ENCODE measurements at regions not wholly inside any gene's neighbourhood (a gene's known extent, or its start where the extent isn't known, plus 50 kb on each side); places are given as distances from the start of the nearest gene placed in this dataset.

DNA sequence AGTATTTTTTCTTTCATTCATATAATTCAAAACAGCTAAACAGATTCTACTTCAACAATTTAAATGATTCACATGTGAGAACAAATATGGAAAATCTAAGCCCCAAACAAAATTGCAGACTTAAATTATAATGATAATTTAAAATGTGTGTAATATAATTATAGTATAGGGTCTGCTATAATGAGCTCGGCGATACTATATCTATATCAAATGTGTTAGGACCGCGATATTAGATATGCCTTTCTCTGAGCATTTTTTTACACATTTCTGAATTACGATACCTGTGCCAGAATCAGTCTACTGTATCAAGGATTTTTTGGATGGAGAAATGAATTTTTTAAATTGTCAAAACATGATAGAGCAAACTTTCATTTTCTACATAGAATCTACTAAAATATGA is 808.8 kb upstream of the POU3F3 start:
- TF ChIP-seq CTCF (tag by site-specific recombination; IDR thresholded peaks at IDR 0.05) (no peak), ZNF274 (IDR thresholded peaks at IDR 0.05; ENCODE audit: low read length) (no peak), ZNF274 (tag by site-specific recombination; IDR thresholded peaks at IDR 0.05; ENCODE audit: borderline replicate concordance) (no peak), ATF2 (tag by site-specific recombination; IDR thresholded peaks at IDR 0.05; ENCODE audit: low read depth) (no peak), ZNF624 (tag by site-specific recombination; IDR thresholded peaks at IDR 0.05) (no peak), ZNF513 (tag by site-specific recombination; IDR thresholded peaks at IDR 0.05) (no peak), ZNF558 (tag by site-specific recombination; IDR thresholded peaks at IDR 0.05) (no peak), ZNF518A (tag by site-specific recombination; conservative IDR thresholded peaks at IDR 0.05; ENCODE audit: low read depth) (no peak), ZNF571 (tag by site-specific recombination; IDR thresholded peaks at IDR 0.05) (no peak)
- TF ChIP-seq, protein P1, sequence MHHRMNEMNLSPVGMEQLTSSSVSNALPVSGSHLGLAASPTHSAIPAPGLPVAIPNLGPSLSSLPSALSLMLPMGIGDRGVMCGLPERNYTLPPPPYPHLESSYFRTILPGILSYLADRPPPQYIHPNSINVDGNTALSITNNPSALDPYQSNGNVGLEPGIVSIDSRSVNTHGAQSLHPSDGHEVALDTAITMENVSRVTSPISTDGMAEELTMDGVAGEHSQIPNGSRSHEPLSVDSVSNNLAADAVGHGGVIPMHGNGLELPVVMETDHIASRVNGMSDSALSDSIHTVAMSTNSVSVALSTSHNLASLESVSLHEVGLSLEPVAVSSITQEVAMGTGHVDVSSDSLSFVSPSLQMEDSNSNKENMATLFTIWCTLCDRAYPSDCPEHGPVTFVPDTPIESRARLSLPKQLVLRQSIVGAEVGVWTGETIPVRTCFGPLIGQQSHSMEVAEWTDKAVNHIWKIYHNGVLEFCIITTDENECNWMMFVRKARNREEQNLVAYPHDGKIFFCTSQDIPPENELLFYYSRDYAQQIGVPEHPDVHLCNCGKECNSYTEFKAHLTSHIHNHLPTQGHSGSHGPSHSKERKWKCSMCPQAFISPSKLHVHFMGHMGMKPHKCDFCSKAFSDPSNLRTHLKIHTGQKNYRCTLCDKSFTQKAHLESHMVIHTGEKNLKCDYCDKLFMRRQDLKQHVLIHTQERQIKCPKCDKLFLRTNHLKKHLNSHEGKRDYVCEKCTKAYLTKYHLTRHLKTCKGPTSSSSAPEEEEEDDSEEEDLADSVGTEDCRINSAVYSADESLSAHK (tag by site-specific recombination; IDR thresholded peaks at IDR 0.05) = no peak
- TF ChIP-seq, protein P2, sequence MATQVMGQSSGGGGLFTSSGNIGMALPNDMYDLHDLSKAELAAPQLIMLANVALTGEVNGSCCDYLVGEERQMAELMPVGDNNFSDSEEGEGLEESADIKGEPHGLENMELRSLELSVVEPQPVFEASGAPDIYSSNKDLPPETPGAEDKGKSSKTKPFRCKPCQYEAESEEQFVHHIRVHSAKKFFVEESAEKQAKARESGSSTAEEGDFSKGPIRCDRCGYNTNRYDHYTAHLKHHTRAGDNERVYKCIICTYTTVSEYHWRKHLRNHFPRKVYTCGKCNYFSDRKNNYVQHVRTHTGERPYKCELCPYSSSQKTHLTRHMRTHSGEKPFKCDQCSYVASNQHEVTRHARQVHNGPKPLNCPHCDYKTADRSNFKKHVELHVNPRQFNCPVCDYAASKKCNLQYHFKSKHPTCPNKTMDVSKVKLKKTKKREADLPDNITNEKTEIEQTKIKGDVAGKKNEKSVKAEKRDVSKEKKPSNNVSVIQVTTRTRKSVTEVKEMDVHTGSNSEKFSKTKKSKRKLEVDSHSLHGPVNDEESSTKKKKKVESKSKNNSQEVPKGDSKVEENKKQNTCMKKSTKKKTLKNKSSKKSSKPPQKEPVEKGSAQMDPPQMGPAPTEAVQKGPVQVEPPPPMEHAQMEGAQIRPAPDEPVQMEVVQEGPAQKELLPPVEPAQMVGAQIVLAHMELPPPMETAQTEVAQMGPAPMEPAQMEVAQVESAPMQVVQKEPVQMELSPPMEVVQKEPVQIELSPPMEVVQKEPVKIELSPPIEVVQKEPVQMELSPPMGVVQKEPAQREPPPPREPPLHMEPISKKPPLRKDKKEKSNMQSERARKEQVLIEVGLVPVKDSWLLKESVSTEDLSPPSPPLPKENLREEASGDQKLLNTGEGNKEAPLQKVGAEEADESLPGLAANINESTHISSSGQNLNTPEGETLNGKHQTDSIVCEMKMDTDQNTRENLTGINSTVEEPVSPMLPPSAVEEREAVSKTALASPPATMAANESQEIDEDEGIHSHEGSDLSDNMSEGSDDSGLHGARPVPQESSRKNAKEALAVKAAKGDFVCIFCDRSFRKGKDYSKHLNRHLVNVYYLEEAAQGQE (tag by site-specific recombination; IDR thresholded peaks at IDR 0.05) = no peak
